Adrenal gland (tissue), 9 donors: ENCODE measurements at regions not wholly inside any gene's neighbourhood (a gene's known extent, or its start where the extent isn't known, plus 50 kb on each side); places are given as distances from the start of the nearest gene placed in this dataset.
A peak's percentile ranks its signal among the peaks of the same experiment; 100 is the strongest.
"Not testable (repeated sequence)": the region's sequence is repeated elsewhere in the genome, so short reads cannot be mapped to it uniquely, and the experiment has no call there.

Experiments used
- DNase-seq, 7 donors: peaks; one replicate each; pipeline ENCODE4 v3.0.0-alpha.2; 2019 to 2020
- H3K27ac ChIP-seq, 5 donors: fragments of 200-600 bp; sonication (generic) in 4 of 5; 1 replicate in 3 of 5; 2 replicates in 2 of 5; pipeline versions ENCODE4 v1.5.1 to v1.8.0; 2016 to 2020; ENCODE audit warnings: mild to moderate bottlenecking in 1 of 5
- H3K27me3 ChIP-seq: fragments of 200-600 bp; 2 replicates; pipeline ENCODE4 v1.8.0; 2021
- H3K36me3 ChIP-seq, 2 donors: fragments of 200-600 bp; replicated peaks in 1 of 2; 1 replicate in 1 of 2; 2 replicates in 1 of 2; pipeline versions ENCODE4 v1.5.1 to v1.8.0; 2018 to 2022
- H3K4me1 ChIP-seq, 2 donors: fragments of 200-600 bp; replicated peaks in 1 of 2; 1 replicate in 1 of 2; 2 replicates in 1 of 2; pipeline versions ENCODE4 v1.5.1 to v1.8.0; 2018 to 2021
- H3K4me3 ChIP-seq, 4 donors: fragments of 200-600 bp; sonication (generic) in 3 of 4; one replicate each; pipeline ENCODE4 v1.5.1; 2016 to 2018
- H3K9me3 ChIP-seq, 3 donors: fragments of 200-600 bp; sonication (generic) in 1 of 3; replicated peaks in 1 of 3; 1 replicate in 2 of 3; 2 replicates in 1 of 3; pipeline versions ENCODE4 v1.5.1 to v1.8.0; 2016 to 2021
- CTCF ChIP-seq, 6 experiments: fragments of 450-650 bp in 4 of 6; fragments of 200-600 bp in 2 of 6; sonication (generic) in 1 of 6; IDR thresholded peaks; 1 replicate in 5 of 6; 2 replicates in 1 of 6; pipeline versions ENCODE4 v1.5.1 to v1.8.0; 2016 to 2021; ENCODE audit warnings: antibody characterized with exemption in 6 of 6, mild to moderate bottlenecking in 2 of 6, moderate library complexity in 1 of 6
- POLR2A ChIP-seq, 2 donors: fragments of 450-650 bp; IDR thresholded peaks; one replicate each; pipeline ENCODE4 v1.6.1; 2017; ENCODE audit warnings: antibody characterized with exemption in 2 of 2, mild to moderate bottlenecking in 2 of 2, moderate library complexity in 1 of 2
- WGBS, 4 donors: extraction: QIAGEN DNeasy Blood & Tissue Kit in 2 of 4; methylation state at CpG; one replicate each; pipeline versions ENCODE4 v1.1.5 to v1.1.7; 2013 to 2017; 5-methylcytosine and 5-hydroxymethylcytosine counted together
- intact Hi-C, 2 donors: fragments of 100-400 bp; cut with DNase I; formaldehyde crosslinking; loops; one replicate each; pipeline versions ENCODE4 v1.14.1 to v1.15.0; 2022 to 2023
- donor health status: healthy with polysubstance abuse.
- donor health status: Bipolar disorder and iron deficiency.
- donor health status: DM: yes; HTN: yes; CAD: no.
- donor health status: DM: no; HTN: no; CAD: no.
- donor health status: DM: no; HTN: no; CAD: no.

DNA sequence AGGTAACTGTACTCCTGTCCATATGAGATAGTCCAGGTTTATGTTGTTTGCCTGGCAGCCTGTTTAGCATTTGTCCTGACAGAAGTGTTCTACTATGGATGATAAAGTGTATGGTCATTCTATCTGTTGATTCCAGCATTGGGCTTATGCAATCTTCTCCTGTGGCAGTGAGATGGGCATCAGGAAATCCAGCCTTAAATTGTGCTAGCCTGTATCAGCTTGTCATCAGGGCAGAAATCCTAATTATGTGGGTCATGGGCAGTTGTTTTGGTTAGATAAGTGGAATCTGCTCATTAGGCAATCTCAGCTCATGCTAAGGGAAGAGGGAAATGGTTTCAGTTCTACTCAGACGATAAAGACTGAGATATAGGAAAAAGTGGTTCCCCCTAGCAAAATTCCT, 247.4 kb upstream of the CHD1 start:
- peaks cover 0 to 9% (median 0%) of the 10 kb centered on the region in 3 donors for H3K9me3 ChIP-seq
- intact Hi-C loops = no loop called here
- no peak overlapping the region for H3K27ac ChIP-seq
- WGBS, 4 donors = 20 to 40% (median 31%) methylated on average over 1 of the region's 1 CpG
- H3K27me3 ChIP-seq = no peaks in the 10 kb centered on the region
- no peaks in the 10 kb centered on the region for H3K36me3 ChIP-seq
- no peak overlapping the region for H3K4me3 ChIP-seq
- no peaks in the 10 kb centered on the region for H3K4me1 ChIP-seq
- no peak for DNase-seq
- TF ChIP-seq POLR2A (IDR thresholded peaks at IDR 0.05) = no peak
- no peak for TF ChIP-seq CTCF (IDR thresholded peaks at IDR 0.05)

DNA sequence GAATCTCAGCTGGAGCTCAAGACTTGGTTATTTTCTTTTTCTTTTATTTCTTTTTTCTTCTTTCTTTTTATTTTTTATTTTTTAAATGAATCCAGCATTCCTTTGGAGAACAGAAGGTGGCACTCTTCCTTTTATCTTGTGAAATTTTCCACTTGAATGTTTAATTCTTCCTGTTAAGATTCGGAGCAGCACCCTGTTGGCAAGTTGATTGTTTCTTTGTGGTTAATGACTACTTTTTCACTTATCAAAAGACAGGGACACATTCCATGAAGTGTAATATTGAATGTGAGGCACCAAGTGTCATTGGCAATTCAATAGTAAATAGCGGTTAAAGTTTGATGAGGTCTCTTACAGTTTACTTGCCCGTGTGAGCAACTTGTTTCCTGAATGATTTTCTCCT, 240.5 kb upstream of the CHD1 start:
- Histone ChIP-seq H3K4me1 (no peaks in the 10 kb centered on the region), H3K27ac (no peak overlapping the region), H3K9me3 (no peaks in the 10 kb centered on the region), H3K36me3 (no peaks in the 10 kb centered on the region), H3K27me3 (no peaks in the 10 kb centered on the region), H3K4me3 (no peak overlapping the region)
- 50 to 62% (median 57%) methylated on average over 3 of the region's 3 CpGs for WGBS, 4 donors
- DNase-seq = no peak
- TF ChIP-seq CTCF (IDR thresholded peaks at IDR 0.05) = peak in 2 of 6 experiments; percentile 14 to 23
- no peak for TF ChIP-seq POLR2A (IDR thresholded peaks at IDR 0.05)
- intact Hi-C loops = no loop called here

DNA sequence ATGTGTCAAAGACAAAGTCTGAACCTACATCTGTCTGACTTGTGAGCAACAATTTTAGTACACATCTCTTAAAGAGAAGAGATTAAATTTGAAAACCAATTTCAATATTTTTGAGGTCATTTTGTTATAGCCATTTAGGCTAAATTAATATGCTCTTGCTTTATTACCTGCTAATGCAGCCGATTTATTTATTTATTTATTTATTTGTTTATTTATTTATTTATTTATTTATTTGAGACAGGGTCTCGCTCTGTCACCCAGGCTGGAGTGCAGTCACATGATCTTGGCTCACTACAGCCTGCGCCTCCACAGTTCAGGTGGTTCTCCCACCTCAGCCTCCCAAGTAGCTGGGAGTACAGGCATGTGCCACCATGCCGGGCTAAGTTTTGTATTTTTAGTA, 232.7 kb upstream of the CHD1 start:
- H3K36me3 ChIP-seq, H3K27me3 ChIP-seq, H3K4me1 ChIP-seq, H3K9me3 ChIP-seq, H3K4me3 ChIP-seq, DNase-seq, intact Hi-C loops, H3K27ac ChIP-seq: not testable (repeated sequence)
- WGBS, 4 donors = 92 to 96% (median 94%) methylated on average over 4 of the region's 4 CpGs

- no peaks in the 10 kb centered on the region for H3K4me1 ChIP-seq
- intact Hi-C loops = no loop called here
Measured at GRCh38 chr5:99156688-99157087, 227.9 kb upstream of the CHD1 start.

DNA sequence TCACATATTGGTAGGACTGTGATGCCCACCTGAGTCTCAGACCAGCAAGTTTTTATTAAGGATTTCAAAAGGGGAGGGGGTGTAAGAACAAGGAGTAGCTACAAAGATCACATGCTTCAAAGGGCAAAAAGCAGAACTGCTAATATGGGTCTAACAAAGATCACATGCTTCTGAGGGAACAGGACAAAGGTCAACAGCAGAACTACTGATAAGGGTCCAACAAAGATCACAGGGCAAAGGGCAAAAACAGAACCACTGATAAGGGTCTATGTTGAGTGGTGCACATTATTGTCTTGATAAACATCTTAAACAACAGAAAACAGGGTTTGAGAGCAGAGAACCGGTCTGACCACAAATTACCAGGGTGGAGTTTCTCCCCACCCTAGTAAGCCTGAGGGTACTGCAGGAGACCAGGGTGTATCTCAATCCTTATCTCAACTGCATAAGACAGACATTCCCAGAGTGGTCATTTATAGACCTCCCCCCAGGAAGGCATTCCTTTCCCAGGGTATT, 214.5 kb upstream of the CHD1 start:
- DNase-seq, H3K36me3 ChIP-seq, H3K9me3 ChIP-seq, H3K4me3 ChIP-seq, H3K27me3 ChIP-seq, intact Hi-C loops, H3K27ac ChIP-seq, H3K4me1 ChIP-seq: not testable (repeated sequence)
- WGBS, 4 donors = 77 to 96% (median 86%) methylated on average over 1 of the region's 1 CpG

More at GRCh38 chr5:99156688-99157087, 227.9 kb upstream of the CHD1 start:
- no peak for TF ChIP-seq POLR2A (IDR thresholded peaks at IDR 0.05)
- TF ChIP-seq CTCF (IDR thresholded peaks at IDR 0.05) = no peak
- DNase-seq = no peak
- H3K36me3 ChIP-seq = no peaks in the 10 kb centered on the region
- H3K4me3 ChIP-seq = no peak overlapping the region
- whole genome bisulfite sequencing, 4 donors = 60 to 76% (median 70%) methylated on average over 1 of the region's 1 CpG
- H3K9me3 ChIP-seq = no peaks in the 10 kb centered on the region
- no peaks in the 10 kb centered on the region for H3K27me3 ChIP-seq
- H3K27ac ChIP-seq = no peak overlapping the region
